Lung (tissue), 11 donors: ENCODE measurements at regions not wholly inside any gene's neighbourhood (a gene's known extent, or its start where the extent isn't known, plus 50 kb on each side); places are given as distances from the start of the nearest gene placed in this dataset.

ENCODE experiments used
- ATAC-seq: fragments of 200-7000 bp; cut with Tn5 transposase; one replicate; pipeline ENCODE4 v1.9.1; 2020; ENCODE audit warnings: moderate number of reproducible peaks; ENCODE audit not compliant: insufficient read depth, low FRiP score
- DNase-seq, 3 donors: peaks; one replicate each; pipeline ENCODE4 v3.0.0-alpha.2; 2013 to 2017
- H3K27ac ChIP-seq, 2 donors: one replicate each; pipeline ENCODE4 v1.5.1; 2013; ENCODE audit warnings: mild to moderate bottlenecking in 2 of 2, moderate library complexity in 2 of 2, control low read depth in 1 of 2, inconsistent platforms in 1 of 2, low read depth in 1 of 2, low read length in 1 of 2
- H3K27me3 ChIP-seq, 3 donors: one replicate each; pipeline ENCODE4 v1.5.1; 2013; ENCODE audit warnings: low read length in 2 of 3; ENCODE audit not compliant: control insufficient read depth in 3 of 3, insufficient read depth in 3 of 3
- H3K36me3 ChIP-seq, 4 donors: one replicate each; pipeline ENCODE4 v1.5.1; 2013; ENCODE audit warnings: low read length in 4 of 4, mild to moderate bottlenecking in 1 of 4, moderate library complexity in 1 of 4; ENCODE audit not compliant: control insufficient read depth in 4 of 4, insufficient read depth in 4 of 4
- H3K4me1 ChIP-seq, 5 donors: one replicate each; pipeline ENCODE4 v1.5.1; 2013; ENCODE audit warnings: low read length in 5 of 5, mild to moderate bottlenecking in 2 of 5, moderate library complexity in 1 of 5; ENCODE audit not compliant: control insufficient read depth in 5 of 5, insufficient read depth in 5 of 5
- H3K4me3 ChIP-seq: one replicate; pipeline ENCODE4 v1.5.1; 2013; ENCODE audit warnings: mild to moderate bottlenecking, control low read depth, moderate library complexity
- H3K9ac ChIP-seq, 2 donors: one replicate each; pipeline ENCODE4 v1.5.1; 2013; ENCODE audit warnings: low read length in 2 of 2, control low read depth in 1 of 2; ENCODE audit not compliant: insufficient read depth in 1 of 2
- H3K9me3 ChIP-seq, 4 donors: one replicate each; pipeline ENCODE4 v1.5.1; 2013; ENCODE audit warnings: low read length in 3 of 4, mild to moderate bottlenecking in 1 of 4, moderate library complexity in 1 of 4; ENCODE audit not compliant: control insufficient read depth in 4 of 4, insufficient read depth in 3 of 4
- CTCF ChIP-seq: IDR thresholded peaks from 2 replicates; pipeline ENCODE4 v1.5.1; 2012; ENCODE audit warnings: mild to moderate bottlenecking; ENCODE audit errors: control extremely low read depth, extremely low read depth
- WGBS, 2 donors: extraction: QIAGEN DNeasy Blood & Tissue Kit; methylation state at CpG; one replicate each; pipeline ENCODE4 v1.1.7; 2013; 5-methylcytosine and 5-hydroxymethylcytosine counted together
- donor health status: control.
- donor health status: control.
- donor health status: Bipolar disorder and iron deficiency.
- donor health status: healthy.
- donor health status: DM: yes; HTN: yes; CAD: no.

GRCh38 chr15:70498096-70498626 lies 265.2 kb downstream of the UACA start:
- no peaks in the 10 kb centered on the region for H3K9me3 ChIP-seq
- WGBS, 2 donors = 97 to 99% methylated on average over 12 of the region's 12 CpGs
- H3K36me3 ChIP-seq = no peaks in the 10 kb centered on the region
- no peaks in the 10 kb centered on the region for H3K27me3 ChIP-seq
- no peak overlapping the region for H3K4me3 ChIP-seq
- peaks cover 0 to 19% (median 2%) of the 10 kb centered on the region in 5 donors for H3K4me1 ChIP-seq
- H3K27ac ChIP-seq = no peak overlapping the region
- no peak overlapping the region for H3K9ac ChIP-seq
- DNase-seq = no peak
- ATAC-seq = no peak
- TF ChIP-seq CTCF = no peak

GRCh38 chr15:70497661-70498060 lies 265.7 kb downstream of the UACA start:
- ATAC-seq (no peak), DNase-seq (no peak)
- WGBS, 2 donors = 76 to 88% methylated on average over 7 of the region's 7 CpGs
- H3K4me3 ChIP-seq = no peak overlapping the region
- H3K27me3 ChIP-seq = no peaks in the 10 kb centered on the region
- no peak overlapping the region for H3K27ac ChIP-seq
- no peaks in the 10 kb centered on the region for H3K9me3 ChIP-seq
- peaks cover 0 to 19% (median 2%) of the 10 kb centered on the region in 5 donors for H3K4me1 ChIP-seq
- H3K9ac ChIP-seq = no peak overlapping the region
- no peak for TF ChIP-seq CTCF
- H3K36me3 ChIP-seq = no peaks in the 10 kb centered on the region

- no peak overlapping the region for H3K27ac ChIP-seq
- DNase-seq (no peak), ATAC-seq (no peak)
- WGBS, 2 donors = 67 to 85% methylated on average over 4 of the region's 4 CpGs
- H3K9ac ChIP-seq = no peak overlapping the region
- H3K36me3 ChIP-seq = no peaks in the 10 kb centered on the region
- H3K4me3 ChIP-seq = no peak overlapping the region
- no peaks in the 10 kb centered on the region for H3K27me3 ChIP-seq
- H3K4me1 ChIP-seq = peaks cover 0 to 23% (median 2%) of the 10 kb centered on the region in 5 donors
- H3K9me3 ChIP-seq = no peaks in the 10 kb centered on the region
- no peak for TF ChIP-seq CTCF
Measured at GRCh38 chr15:70495991-70496599, 267.3 kb downstream of the UACA start.
